ENCODE measurements at regions not wholly inside any gene's neighbourhood (a gene's known extent, or its start where the extent isn't known, plus 50 kb on each side); places are given as distances from the start of the nearest gene placed in this dataset.

- DNase-seq, result no peak
These were observed 124.3 kb downstream of the PTPRS start for GRCh38 chr19:5216141-5216847.

- DNase-seq, result no peak
These were observed 125.2 kb downstream of the PTPRS start for GRCh38 chr19:5215431-5215830.

GRCh38 chr19:5214902-5215301, 125.7 kb downstream of the PTPRS start:
- no peak for DNase-seq

GRCh38 chr19:5214371-5214770, 126.2 kb downstream of the PTPRS start:
- no peak for DNase-seq

- no peak for DNase-seq
These were observed 126.9 kb downstream of the PTPRS start for GRCh38 chr19:5213667-5214066.

- DNase-seq, result no peak
These were observed 128.5 kb downstream of the PTPRS start for GRCh38 chr19:5212101-5212500.

- DNase-seq, result no peak
These were observed 129.3 kb downstream of the PTPRS start for GRCh38 chr19:5211217-5211822.

- DNase-seq, result no peak
These were observed 130.1 kb downstream of the PTPRS start for GRCh38 chr19:5210556-5210955.

GRCh38 chr19:5207806-5208205, 132.8 kb downstream of the PTPRS start:
- DNase-seq, result no peak

GRCh38 chr19:5206751-5207075, 133.9 kb downstream of the PTPRS start:
- no peak for DNase-seq

- DNase-seq, result no peak
These were observed 134.5 kb downstream of the PTPRS start for GRCh38 chr19:5205937-5206750.

GRCh38 chr19:5205381-5205780, 135.2 kb downstream of the PTPRS start:
- no peak for DNase-seq

- no peak for DNase-seq
These were observed 136.4 kb downstream of the PTPRS start for GRCh38 chr19:5204212-5204611.

Data from fibroblast of skin of scalp (primary cell).